ENCODE measurements at regions not wholly inside any gene's neighbourhood (a gene's known extent, or its start where the extent isn't known, plus 50 kb on each side); places are given as distances from the start of the nearest gene placed in this dataset.
A peak's percentile ranks its signal among the peaks of the same experiment; 100 is the strongest.

DNA sequence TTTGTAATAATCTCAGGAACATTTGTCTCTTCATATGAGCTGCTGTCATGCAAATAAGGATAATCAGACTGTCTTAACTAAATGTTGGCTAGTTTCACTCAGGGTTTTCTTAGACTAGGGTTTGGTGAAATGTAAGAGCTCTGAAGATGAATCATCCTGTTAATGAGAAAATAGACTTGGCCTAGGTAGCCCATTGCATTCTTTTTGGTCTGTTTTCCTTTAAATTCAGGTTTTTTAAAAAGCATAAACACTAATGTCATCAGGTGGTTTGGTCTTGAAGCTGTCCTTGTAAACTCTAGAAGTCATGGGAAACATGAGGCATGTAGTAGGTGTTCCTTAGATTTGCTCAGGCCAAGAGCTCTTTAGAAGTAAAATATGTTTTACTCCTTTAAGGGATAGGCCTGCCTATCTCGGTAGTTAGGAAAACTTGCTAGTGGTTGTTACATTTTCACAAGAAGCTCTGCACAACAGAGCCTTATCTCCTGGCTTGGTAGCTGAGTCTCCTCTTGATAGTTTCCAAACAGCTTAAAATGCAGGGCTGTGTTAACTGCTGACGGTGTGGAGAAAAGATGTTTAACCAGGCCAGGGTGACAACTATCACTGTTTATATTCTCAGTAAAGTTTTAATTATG is 62.0 kb upstream of the C1QTNF9B start:
- Histone ChIP-seq H3K27ac (no peak overlapping the region), H3K27me3 (no peaks in the 10 kb centered on the region), H3K9me3 (no peaks in the 10 kb centered on the region), H3K36me3 (replicated peaks in 1 of 2; ENCODE audit: insufficient read depth in 1 of 2, low read depth in 2 of 2) (no peaks in the 10 kb centered on the region), H3K4me3 (no peak overlapping the region), H3K4me1 (no peaks in the 10 kb centered on the region)
- intact Hi-C loops (cut with DNase I), result no loop called here
- TF ChIP-seq CTCF (IDR thresholded peaks at IDR 0.05) (no peak), POLR2A (IDR thresholded peaks at IDR 0.05) (no peak)
- ATAC-seq (no peak), DNase-seq (no peak)
- WGBS, 2 donors, result 47 to 54% methylated on average over 2 of the region's 2 CpGs

DNA sequence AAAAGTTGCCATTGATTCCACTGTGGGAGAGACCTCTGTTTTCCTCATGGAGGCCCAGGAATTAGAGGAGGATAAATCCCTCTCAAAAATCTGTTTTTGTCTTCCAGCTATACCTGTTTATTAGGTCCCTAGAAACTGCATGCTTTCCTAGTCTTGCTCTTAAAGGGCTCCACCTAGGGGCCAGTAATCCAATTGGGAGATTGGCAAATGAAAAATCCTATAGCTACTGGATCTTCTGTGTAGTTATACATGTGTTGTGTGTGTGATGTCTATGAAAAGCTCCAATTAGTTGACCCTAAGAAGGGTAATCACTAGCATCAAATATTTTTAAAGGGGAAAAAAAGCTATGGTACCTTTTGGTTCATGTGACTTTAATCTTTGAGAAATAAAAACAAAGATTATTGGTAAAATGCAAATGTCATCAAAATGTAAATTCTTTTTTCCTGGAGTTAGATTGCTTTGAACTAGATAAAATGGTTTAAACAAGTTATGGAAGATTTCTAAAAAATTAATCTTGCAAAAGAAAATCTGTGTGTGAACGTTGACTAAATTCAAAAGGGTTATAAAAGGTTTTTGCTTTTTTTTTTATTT is 63.4 kb upstream of the C1QTNF9B start:
- Histone ChIP-seq H3K4me3 (no peak overlapping the region), H3K36me3 (replicated peaks in 1 of 2; ENCODE audit: insufficient read depth in 1 of 2, low read depth in 2 of 2) (no peaks in the 10 kb centered on the region), H3K9me3 (no peaks in the 10 kb centered on the region), H3K27ac (no peak overlapping the region), H3K4me1 (no peaks in the 10 kb centered on the region), H3K27me3 (no peaks in the 10 kb centered on the region)
- TF ChIP-seq CTCF (IDR thresholded peaks at IDR 0.05), result peak; percentile 34 to 68 (median 60)
- no peak for TF ChIP-seq POLR2A (IDR thresholded peaks at IDR 0.05)
- intact Hi-C loops (cut with DNase I), result no loop called here
- ATAC-seq, result peak; percentile 72
- DNase-seq, result peak in 2 of 4 donors; percentile 31 to 38
- whole genome bisulfite sequencing, 2 donors, result 70 to 73% methylated on average over 1 of the region's 1 CpG

DNA sequence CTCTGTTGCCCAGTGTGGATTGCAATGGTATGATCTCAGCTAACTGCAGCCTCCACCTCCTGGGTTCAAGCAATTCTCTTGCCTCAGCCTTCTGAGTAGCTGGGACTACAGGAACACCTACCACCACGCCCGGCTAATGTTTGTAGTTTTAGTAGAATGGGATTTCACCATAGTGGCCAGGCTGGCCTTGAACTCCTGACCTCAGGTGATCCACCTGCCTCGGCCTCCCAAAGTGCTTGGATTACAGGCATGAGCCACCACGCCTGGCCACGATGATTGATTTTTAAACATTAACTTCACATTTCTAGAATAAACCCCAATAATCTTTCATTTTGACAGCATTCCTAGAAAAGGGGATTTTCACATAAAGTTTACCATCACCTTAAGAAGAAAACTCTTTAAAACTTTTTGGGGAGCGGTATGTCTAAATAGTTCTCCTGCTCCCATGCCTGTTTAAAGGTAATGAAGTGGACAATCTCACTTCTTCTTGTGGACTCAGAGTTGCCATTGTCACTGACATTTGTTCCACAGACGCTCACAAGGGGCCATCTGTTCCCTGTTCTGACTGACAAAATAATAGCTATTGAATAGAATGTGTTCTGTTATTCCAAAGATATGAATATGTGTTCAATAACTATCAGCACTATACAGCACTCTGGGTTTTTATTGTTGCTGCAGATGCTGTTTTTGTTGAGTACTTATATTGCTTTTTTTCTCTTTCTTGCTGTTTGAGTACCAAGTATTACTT is 66.1 kb upstream of the C1QTNF9B start:
- 66% methylated on average over 7 of the region's 7 CpGs for WGBS, 2 donors

DNA sequence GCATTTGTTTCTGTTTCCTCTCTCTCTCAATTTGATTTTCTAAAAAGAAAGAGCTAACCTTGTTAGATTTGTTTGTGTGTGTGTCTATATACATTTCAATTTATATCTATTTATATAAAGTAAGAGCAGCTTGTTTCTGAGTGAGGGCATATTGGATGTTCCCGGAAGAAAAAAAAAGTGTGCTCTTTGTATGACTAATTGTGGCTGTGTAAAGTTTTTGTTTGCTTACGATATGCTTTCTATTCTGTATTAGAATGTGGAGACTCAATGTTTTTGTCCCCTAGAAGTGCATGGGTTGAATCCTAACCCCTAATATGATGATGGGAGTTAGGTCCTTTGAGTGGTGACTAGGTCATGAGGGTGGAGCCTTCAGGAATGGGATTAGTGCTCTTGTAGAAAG is 66.6 kb upstream of the C1QTNF9B start:
- Histone ChIP-seq H3K9me3 (no peaks in the 10 kb centered on the region), H3K4me1 (peaks cover 5% of the 10 kb centered on the region), H3K27me3 (no peaks in the 10 kb centered on the region), H3K27ac (no peak overlapping the region), H3K4me3 (no peak overlapping the region), H3K36me3 (replicated peaks in 1 of 2; ENCODE audit: insufficient read depth in 1 of 2, low read depth in 2 of 2) (no peaks in the 10 kb centered on the region)
- intact Hi-C loops (cut with DNase I), result no loop called here
- WGBS, 2 donors, result 62 to 66% methylated on average over 2 of the region's 2 CpGs
- no peak for ATAC-seq
- TF ChIP-seq CTCF (IDR thresholded peaks at IDR 0.05) (no peak), POLR2A (IDR thresholded peaks at IDR 0.05) (no peak)
- DNase-seq, result no peak

More for the DNA sequence above, 66.1 kb upstream of the C1QTNF9B start:
- Histone ChIP-seq H3K4me3 (no peak overlapping the region), H3K4me1 (peaks cover 5% of the 10 kb centered on the region), H3K27me3 (no peaks in the 10 kb centered on the region), H3K36me3 (replicated peaks in 1 of 2; ENCODE audit: insufficient read depth in 1 of 2, low read depth in 2 of 2) (no peaks in the 10 kb centered on the region), H3K27ac (no peak overlapping the region), H3K9me3 (no peaks in the 10 kb centered on the region)
- no peak for ATAC-seq
- DNase-seq, result no peak
- intact Hi-C loops (cut with DNase I), result no loop called here
- TF ChIP-seq CTCF (IDR thresholded peaks at IDR 0.05) (no peak), POLR2A (IDR thresholded peaks at IDR 0.05) (no peak)
